ENCODE measurements at regions not wholly inside any gene's neighbourhood (a gene's known extent, or its start where the extent isn't known, plus 50 kb on each side); places are given as distances from the start of the nearest gene placed in this dataset.
"Not testable (repeated sequence)": the region's sequence is repeated elsewhere in the genome, so short reads cannot be mapped to it uniquely, and the experiment has no call there.

DNA sequence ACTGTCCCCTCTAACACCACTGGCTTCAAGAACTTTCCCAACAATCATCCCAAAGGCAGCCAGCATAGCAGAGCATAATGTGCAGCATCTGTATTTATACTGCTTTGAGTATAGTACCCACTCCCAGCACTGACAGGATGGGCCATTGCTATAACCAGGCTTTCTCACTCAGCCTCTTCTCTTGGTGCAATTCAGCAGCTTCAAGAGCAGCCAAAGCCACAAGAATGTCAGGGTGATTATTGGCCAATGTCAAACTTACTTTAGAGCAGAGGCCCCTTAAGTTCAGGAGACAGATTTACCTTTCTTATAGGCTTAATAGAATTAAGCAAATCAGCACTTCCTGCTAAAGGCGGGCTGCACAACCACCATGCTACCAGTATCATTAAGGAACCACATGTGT is 232.4 kb upstream of the RSPO3 start:
- TF ChIP-seq, protein P1, sequence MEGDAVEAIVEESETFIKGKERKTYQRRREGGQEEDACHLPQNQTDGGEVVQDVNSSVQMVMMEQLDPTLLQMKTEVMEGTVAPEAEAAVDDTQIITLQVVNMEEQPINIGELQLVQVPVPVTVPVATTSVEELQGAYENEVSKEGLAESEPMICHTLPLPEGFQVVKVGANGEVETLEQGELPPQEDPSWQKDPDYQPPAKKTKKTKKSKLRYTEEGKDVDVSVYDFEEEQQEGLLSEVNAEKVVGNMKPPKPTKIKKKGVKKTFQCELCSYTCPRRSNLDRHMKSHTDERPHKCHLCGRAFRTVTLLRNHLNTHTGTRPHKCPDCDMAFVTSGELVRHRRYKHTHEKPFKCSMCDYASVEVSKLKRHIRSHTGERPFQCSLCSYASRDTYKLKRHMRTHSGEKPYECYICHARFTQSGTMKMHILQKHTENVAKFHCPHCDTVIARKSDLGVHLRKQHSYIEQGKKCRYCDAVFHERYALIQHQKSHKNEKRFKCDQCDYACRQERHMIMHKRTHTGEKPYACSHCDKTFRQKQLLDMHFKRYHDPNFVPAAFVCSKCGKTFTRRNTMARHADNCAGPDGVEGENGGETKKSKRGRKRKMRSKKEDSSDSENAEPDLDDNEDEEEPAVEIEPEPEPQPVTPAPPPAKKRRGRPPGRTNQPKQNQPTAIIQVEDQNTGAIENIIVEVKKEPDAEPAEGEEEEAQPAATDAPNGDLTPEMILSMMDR (IDR thresholded peaks at IDR 0.05; ENCODE audit: low read depth, low read length, missing control alignments): no peak
- no peak for DNase-seq (ENCODE audit: extremely low read depth, low read depth)
- no peak overlapping the region for H3K4me3 ChIP-seq (replicated peaks; ENCODE audit: low read depth, low read length)

DNA sequence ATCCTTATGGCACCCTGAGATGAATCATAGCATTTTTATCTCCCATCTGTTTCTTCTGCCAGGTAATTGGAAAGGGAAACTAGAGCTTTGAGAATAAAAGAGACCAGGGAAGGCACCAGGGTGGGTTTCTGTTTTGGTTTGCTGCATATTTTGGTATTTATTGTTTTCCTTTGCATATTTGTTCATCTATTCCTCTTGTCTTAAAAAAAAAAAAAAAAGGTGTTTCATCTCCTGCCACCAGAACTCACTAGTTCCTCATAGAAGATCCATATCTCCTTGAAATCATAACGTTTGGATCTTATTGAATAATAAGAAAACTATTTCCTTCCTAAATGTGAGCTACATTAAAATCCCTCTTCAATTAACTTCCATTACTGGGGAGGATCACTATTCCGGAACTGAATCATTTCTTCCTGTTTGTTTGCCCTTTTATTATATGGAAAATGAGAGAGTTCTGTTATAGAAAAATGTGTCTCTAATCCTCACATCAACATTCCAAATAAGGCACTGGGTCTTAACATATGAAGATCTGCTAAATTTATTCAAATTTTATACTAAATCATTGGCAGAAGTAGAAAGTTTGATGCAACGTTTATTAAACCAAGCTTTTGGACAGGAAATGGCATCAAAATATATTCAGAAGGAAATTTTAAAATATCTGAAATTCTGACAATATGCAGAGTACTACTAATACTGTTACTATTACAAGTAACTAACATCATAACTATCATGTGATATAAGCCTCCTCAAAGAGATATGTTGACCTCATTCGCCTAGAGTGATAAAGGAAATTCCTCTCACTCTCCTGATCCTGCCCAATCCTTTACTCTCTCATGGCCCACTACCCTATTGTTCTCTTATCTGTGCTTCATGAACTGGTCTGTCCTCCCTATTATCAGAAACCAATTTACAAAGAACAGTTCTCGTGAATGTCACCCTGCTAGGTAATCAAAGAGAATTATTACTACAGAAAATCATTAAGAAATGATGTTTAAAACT is 229.4 kb upstream of the RSPO3 start:
- TF ChIP-seq, protein P1 (IDR thresholded peaks at IDR 0.05; ENCODE audit: low read depth, low read length, missing control alignments): no peak
- DNase-seq (ENCODE audit: extremely low read depth, low read depth): no peak
- H3K4me3 ChIP-seq (replicated peaks; ENCODE audit: low read depth, low read length): no peak overlapping the region

DNA sequence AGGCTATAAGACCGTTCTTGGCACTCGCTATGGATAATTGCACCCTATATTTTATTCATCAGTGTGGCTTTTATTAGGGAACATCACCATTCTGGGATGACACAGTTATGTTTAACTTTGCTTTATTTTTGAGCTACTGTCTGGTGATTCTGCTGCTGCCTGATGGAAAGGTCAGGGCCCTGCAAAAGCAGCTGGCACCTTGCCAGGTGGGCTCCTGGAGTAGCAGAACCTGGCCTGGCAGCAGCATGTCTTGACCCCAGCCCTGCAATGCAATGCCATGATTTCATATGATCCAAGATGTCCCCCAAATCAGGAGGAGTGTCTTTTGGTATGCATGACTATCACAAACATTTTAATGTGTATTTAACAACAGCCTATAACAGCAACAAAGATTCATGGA is 228.4 kb upstream of the RSPO3 start:
- TF ChIP-seq, protein P1 (IDR thresholded peaks at IDR 0.05; ENCODE audit: low read depth, low read length, missing control alignments): no peak
- DNase-seq (ENCODE audit: extremely low read depth, low read depth): no peak
- H3K4me3 ChIP-seq (replicated peaks; ENCODE audit: low read depth, low read length): no peak overlapping the region

DNA sequence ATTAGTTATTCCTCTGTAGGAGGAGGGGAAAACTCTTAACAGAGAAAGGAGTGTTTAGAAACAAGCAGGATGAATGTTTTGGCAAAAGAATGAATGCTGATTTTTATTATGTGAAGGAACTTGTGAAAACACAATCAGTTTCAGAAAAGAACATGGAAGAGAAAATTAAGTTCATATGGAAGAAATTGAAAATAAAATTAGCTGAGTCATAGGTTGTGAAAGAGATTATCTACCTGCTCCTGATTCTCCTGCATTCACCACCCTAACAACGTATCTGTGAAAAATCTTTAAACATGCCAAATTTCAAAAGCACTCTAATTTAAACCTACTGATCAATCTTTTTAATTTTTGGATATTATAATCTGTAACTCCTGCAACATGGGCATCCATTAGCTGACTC is 227.3 kb upstream of the RSPO3 start:
- DNase-seq (ENCODE audit: extremely low read depth, low read depth): no peak
- H3K4me3 ChIP-seq (replicated peaks; ENCODE audit: low read depth, low read length): no peak overlapping the region
- TF ChIP-seq, protein P1 (IDR thresholded peaks at IDR 0.05; ENCODE audit: low read depth, low read length, missing control alignments): no peak

DNA sequence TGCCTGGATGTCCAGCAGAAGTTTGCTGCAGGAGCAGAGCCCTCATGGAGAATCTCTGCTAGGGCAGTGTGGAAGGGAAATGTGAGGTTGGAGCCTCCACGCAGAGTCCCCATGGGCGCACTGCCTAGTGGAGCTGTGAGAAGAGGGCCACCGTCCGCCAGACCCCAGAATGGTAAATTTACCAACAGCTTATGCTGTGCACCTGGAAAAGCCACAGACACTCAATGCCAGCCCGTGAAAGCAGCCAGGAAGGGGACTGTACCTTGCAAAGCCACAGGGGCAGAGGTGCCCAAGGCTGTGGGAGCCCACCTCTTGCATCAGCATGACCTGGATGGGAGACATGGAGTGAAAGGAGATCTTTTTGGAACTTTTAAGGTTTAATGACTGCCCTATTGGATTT is 225.6 kb upstream of the RSPO3 start:
- DNase-seq (ENCODE audit: extremely low read depth, low read depth); H3K4me3 ChIP-seq (replicated peaks; ENCODE audit: low read depth, low read length): not testable (repeated sequence)

DNA sequence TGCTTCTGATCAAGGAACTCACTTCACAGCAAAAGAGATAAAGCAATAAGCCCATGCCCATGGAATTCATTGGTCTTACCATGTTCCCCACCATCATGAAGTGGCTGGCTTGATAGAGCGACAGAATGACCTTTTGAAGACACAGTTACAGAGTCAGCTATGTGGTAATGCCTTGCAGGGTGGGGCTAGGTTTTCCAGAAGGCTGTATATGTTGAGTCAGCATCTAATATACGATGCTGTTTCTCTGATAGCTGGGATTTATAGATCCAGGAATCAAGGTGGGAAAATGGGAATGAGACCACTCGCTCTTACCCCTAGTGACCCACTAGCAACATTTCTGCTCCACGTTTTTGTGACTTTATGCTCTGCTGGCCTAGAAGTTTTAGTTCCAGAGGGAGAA is 220.7 kb upstream of the RSPO3 start:
- DNase-seq (ENCODE audit: extremely low read depth, low read depth): no peak
- TF ChIP-seq, protein P1 (IDR thresholded peaks at IDR 0.05; ENCODE audit: low read depth, low read length, missing control alignments): no peak
- H3K4me3 ChIP-seq (replicated peaks; ENCODE audit: low read depth, low read length): no peak overlapping the region

DNA sequence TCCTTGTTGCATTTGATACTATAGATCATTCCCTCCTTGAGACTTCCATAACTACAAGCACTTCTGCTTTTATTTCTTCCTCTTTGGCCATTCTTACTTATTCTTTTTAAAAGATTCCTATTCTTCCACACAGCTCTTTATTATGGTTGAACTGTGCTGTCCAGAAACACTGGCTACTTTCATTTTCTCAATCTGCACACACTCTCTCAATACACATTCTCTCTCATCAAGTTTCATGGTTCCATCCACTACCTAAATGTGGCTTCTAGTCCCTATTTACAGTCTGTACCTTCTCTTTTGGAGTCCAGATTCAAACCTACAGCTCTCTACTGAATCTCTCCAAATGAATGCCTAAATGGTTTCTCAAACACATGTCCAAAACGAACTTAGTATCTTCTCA is 214.3 kb upstream of the RSPO3 start:
- DNase-seq (ENCODE audit: extremely low read depth, low read depth): no peak
- TF ChIP-seq, protein P1 (IDR thresholded peaks at IDR 0.05; ENCODE audit: low read depth, low read length, missing control alignments): no peak
- H3K4me3 ChIP-seq (replicated peaks; ENCODE audit: low read depth, low read length): no peak overlapping the region
